Caki2 (cell line): ENCODE measurements at regions not wholly inside any gene's neighbourhood (a gene's known extent, or its start where the extent isn't known, plus 50 kb on each side); places are given as distances from the start of the nearest gene placed in this dataset.

Experiments
- DNase-seq: peaks from one replicate; pipeline ENCODE4 v3.0.0-alpha.2; 2015; ENCODE audit warnings: low read depth
- in situ Hi-C: cut with HindIII; loops from 2 replicates; pipeline ENCODE4 v1.10.0; 2016; ENCODE audit warnings: low sequenced_read_pairs, low pct_unique_long_range_greater_than_20kb, mixed read lengths

- in situ Hi-C loops, result no loop called here
- DNase-seq, result no peak
Measured at GRCh38 chr10:128268015-128268722, 141.9 kb upstream of the MKI67 start.

- DNase-seq, result no peak
- in situ Hi-C loops, result no loop called here
Measured at GRCh38 chr10:128274938-128275337, 148.7 kb upstream of the MKI67 start.

GRCh38 chr10:128275388-128276177, 149.4 kb upstream of the MKI67 start:
- in situ Hi-C loops, result no loop called here
- DNase-seq, result no peak

GRCh38 chr10:128277267-128277840, 151.1 kb upstream of the MKI67 start:
- in situ Hi-C loops, result no loop called here
- no peak for DNase-seq

- no peak for DNase-seq
- in situ Hi-C loops, result no loop called here
Measured at GRCh38 chr10:128278362-128278761, 152.1 kb upstream of the MKI67 start.

- no peak for DNase-seq
- in situ Hi-C loops, result no loop called here
Measured at GRCh38 chr10:128280271-128280670, 154.0 kb upstream of the MKI67 start.

GRCh38 chr10:128281343-128281742, 155.1 kb upstream of the MKI67 start:
- no peak for DNase-seq
- in situ Hi-C loops, result no loop called here

- in situ Hi-C loops, result no loop called here
- DNase-seq, result no peak
Measured at GRCh38 chr10:128281861-128282260, 155.6 kb upstream of the MKI67 start.

- no peak for DNase-seq
- in situ Hi-C loops, result no loop called here
Measured at GRCh38 chr10:128286141-128286761, 160.0 kb upstream of the MKI67 start.

GRCh38 chr10:128286762-128287500, 160.7 kb upstream of the MKI67 start:
- DNase-seq, result no peak
- in situ Hi-C loops, result no loop called here

- DNase-seq, result no peak
- in situ Hi-C loops, result no loop called here
Measured at GRCh38 chr10:128287921-128288320, 161.7 kb upstream of the MKI67 start.

- in situ Hi-C loops, result no loop called here
- DNase-seq, result no peak
Measured at GRCh38 chr10:128289621-128290020, 163.4 kb upstream of the MKI67 start.

GRCh38 chr10:128295003-128295402, 168.8 kb upstream of the MKI67 start:
- no peak for DNase-seq
- in situ Hi-C loops, result no loop called here

- in situ Hi-C loops, result no loop called here
- DNase-seq, result no peak
Measured at GRCh38 chr10:128296253-128297007, 170.2 kb upstream of the MKI67 start.

- DNase-seq, result no peak
- in situ Hi-C loops, result no loop called here
Measured at GRCh38 chr10:128297709-128298378, 171.6 kb upstream of the MKI67 start.

GRCh38 chr10:128298587-128298986, 172.4 kb upstream of the MKI67 start:
- in situ Hi-C loops, result no loop called here
- no peak for DNase-seq

- in situ Hi-C loops, result no loop called here
- DNase-seq, result no peak
Measured at GRCh38 chr10:128300290-128300824, 174.1 kb upstream of the MKI67 start.
